Right lobe of liver (tissue), 4 donors: ENCODE measurements at regions not wholly inside any gene's neighbourhood (a gene's known extent, or its start where the extent isn't known, plus 50 kb on each side); places are given as distances from the start of the nearest gene placed in this dataset.

Experiments used
- CTCF ChIP-seq, 4 donors: fragments of 200-600 bp in 3 of 4; fragments of 450-650 bp in 1 of 4; IDR thresholded peaks; one replicate each; pipeline versions ENCODE4 v1.5.1 to v1.8.0; 2016 to 2022; ENCODE audit warnings: antibody characterized with exemption in 4 of 4, mild to moderate bottlenecking in 2 of 4
- POLR2A ChIP-seq: fragments of 450-650 bp; IDR thresholded peaks from one replicate; pipeline ENCODE4 v1.6.1; 2017; ENCODE audit warnings: antibody characterized with exemption, mild to moderate bottlenecking
- donor health status: DM: no; HTN: no; CAD: no.
- donor health status: DM: no; HTN: no; CAD: no.
- donor health status: DM: no; HTN: yes; CAD: no.

GRCh38 chr10:18735711-18736110 lies 76.5 kb downstream of the ARL5B start:
- no peak for TF ChIP-seq CTCF (IDR thresholded peaks at IDR 0.05)
- TF ChIP-seq POLR2A, result no peak
